Stimulated activated CD4-positive, alpha-beta T cell treated with anti-CD3 and anti-CD28 coated beads, Interleukin-12 subunit alpha, Interleukin-12 subunit beta, amount 100 ng/mL, for 24 hours (primary cell): ENCODE measurements at regions not wholly inside any gene's neighbourhood (a gene's known extent, or its start where the extent isn't known, plus 50 kb on each side); places are given as distances from the start of the nearest gene placed in this dataset.

Experiments
- DNase-seq, 2 experiments: peaks; one replicate each; pipeline ENCODE4 v3.0.0-alpha.2; 2020; ENCODE audit warnings: low read depth in 2 of 2

- no peak for DNase-seq
Observed at GRCh38 chr13:48146122-48146521, 51.2 kb upstream of the MED4 start.
